Activated effector memory CD4-positive, alpha-beta T cell treated with Interleukin-2 at 50 U/mL for 16 hours (primary cell): ENCODE measurements at regions not wholly inside any gene's neighbourhood (a gene's known extent, or its start where the extent isn't known, plus 50 kb on each side); places are given as distances from the start of the nearest gene placed in this dataset.
"Not testable (repeated sequence)": the region's sequence is repeated elsewhere in the genome, so short reads cannot be mapped to it uniquely, and the experiment has no call there.

Source experiments
- DNase-seq: peaks from one replicate; pipeline ENCODE4 v3.0.0-alpha.2; 2020

GRCh38 chr21:14825514-14825974 is 239.3 kb downstream of the NRIP1 start:
- DNase-seq: no peak

GRCh38 chr21:14824126-14824525 is 240.7 kb downstream of the NRIP1 start:
- no peak for DNase-seq

DNA sequence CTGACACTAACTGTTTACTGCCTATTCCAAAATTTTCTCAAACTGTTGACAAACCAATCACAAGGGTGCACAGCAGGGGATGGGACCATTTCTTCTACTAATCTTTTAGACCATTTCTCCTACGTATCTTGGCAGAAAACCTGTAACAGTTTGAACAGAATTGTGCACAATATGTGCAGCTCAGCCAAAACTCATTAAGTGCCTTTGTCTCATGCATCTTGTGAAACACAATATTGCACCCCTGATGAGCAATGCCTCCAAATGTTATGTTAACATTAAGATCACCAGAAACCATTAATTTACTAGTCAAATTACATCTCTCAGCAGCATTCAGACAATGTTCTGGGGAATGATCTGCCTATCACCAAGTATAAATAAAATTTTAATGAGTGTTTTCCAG is 247.5 kb downstream of the NRIP1 start:
- no peak for DNase-seq

GRCh38 chr21:14814991-14815390 is 249.8 kb downstream of the NRIP1 start:
- no peak for DNase-seq

DNA sequence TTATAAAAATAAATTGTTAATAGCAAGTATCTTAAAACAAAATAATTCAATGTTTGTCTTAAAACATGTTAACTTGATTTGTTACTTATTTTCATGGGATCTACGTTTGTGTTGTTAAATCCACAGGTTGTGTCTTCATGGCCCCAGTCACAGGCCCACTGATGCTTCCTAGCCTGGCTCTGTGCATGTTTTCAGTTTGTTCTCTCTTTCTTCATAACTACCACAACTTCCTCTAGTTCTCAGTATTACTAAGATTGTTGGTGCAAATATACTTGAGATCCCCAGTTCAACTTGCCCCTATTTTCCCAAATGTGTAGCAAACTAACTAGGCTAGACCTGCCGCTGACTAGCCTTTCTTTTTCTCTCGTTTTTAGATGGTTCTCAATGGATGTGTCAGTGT is 250.5 kb downstream of the NRIP1 start:
- no peak for DNase-seq

- not testable (repeated sequence) for DNase-seq
These were observed 258.1 kb upstream of the SAMSN1 start for GRCh38 chr21:14804170-14804569.

GRCh38 chr21:14797543-14797942 is 251.4 kb upstream of the SAMSN1 start:
- no peak for DNase-seq

- DNase-seq: no peak
These were observed 241.2 kb upstream of the SAMSN1 start for GRCh38 chr21:14787312-14787711.

DNA sequence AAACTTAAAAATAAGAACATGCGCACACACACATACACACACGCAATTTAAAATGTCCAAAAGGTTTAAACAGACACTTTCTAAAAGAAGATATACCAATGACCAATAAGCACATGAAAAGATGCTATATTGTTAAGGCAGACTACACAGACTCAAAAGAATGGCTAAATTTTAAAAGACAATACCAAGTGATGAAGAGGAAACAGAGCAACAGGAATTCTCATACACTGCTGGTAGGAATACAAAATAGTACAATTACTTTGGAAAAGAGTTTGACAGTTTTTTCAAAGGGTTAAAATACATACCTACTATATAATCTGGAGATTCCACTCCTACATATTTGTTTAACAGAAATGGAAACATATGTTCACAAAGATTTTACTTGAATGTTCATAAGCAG is 239.6 kb upstream of the SAMSN1 start:
- DNase-seq: no peak

- peak; percentile 33 for DNase-seq
These were observed 227.7 kb upstream of the SAMSN1 start for GRCh38 chr21:14773777-14774345.

DNA sequence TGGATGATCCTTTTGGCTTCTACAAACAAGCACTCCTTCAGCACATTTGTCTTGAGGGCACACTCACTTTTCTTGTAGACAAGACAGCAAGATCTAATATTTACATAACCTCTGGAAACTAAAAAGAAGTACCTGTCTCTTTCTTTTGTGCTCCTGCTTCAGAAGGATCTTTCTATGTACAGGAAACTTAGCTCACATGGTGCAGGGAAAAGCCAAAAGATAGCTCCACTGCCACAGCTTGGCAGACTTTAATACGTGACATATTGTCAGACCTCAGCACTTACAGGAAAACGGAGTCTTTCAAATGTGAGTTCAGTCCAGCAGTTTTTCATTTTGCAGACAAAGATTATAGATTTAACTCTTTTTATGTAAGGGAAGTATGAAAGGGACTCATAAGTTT is 225.5 kb upstream of the SAMSN1 start:
- DNase-seq: no peak

- DNase-seq: no peak
These were observed 221.9 kb upstream of the SAMSN1 start for GRCh38 chr21:14768042-14768441.

GRCh38 chr21:14767192-14767852 is 221.2 kb upstream of the SAMSN1 start:
- no peak for DNase-seq

DNA sequence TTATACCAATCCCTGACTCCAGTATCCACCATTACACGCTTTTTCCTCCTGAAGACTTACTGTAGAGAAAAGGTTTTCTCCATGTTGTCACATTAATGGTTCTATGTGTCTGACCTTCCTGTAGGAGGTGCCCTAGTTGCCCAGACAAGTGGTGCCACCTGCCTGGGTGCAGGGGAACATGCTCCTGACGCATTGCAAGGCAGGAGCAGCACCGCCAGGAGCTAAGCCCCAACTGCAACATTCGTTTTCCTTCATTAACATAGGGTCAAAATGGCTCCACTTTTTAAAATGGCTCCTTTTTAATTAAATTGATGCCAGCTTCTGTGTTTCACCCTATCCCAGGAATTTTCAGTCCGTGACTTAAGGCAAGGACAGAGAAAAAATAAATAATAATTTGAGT is 220.1 kb upstream of the SAMSN1 start:
- DNase-seq: no peak

DNA sequence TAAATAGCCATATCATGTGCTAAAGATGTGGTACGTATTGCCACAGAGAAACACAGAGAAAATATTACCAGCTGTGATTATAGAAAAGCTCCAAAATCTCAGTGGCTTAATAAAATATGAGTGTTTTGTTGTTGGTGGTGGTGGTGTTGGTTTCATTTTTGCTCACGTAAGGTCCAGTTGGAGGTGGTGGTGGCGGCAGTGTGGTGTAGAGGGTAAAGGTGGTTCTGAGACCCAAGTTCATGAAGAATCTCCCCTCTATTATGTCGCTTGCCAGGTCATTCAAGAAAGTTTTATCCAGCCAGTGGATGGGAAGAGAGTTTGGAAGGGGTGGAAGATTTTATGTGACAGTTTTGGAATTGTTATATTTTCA is 217.6 kb upstream of the SAMSN1 start:
- no peak for DNase-seq

- no peak for DNase-seq
These were observed 216.9 kb upstream of the SAMSN1 start for GRCh38 chr21:14762734-14763694.

- no peak for DNase-seq
These were observed 216.2 kb upstream of the SAMSN1 start for GRCh38 chr21:14762327-14762726.

- no peak for DNase-seq
These were observed 213.2 kb upstream of the SAMSN1 start for GRCh38 chr21:14759285-14759684.

DNA sequence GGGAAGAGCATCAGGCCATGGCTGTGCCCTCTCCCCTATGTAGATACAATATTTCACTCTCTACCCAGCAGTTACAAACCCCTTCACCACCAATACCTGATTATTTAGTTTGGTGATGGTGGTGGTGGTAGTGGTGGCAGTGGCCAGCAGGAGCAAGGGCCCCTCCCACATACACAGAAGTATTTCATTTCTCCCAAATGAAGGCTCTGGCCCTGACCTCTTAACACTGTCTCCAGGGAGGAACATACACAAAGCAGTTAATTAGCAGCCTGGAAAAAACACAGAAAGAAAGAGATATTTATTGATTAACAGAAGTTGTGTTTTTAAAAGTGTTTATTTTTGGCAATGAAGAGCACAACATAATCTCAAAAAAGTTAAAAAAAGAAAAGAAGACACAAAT is 212.7 kb upstream of the SAMSN1 start:
- DNase-seq: no peak

GRCh38 chr21:14757533-14758327 is 211.6 kb upstream of the SAMSN1 start:
- DNase-seq: no peak

GRCh38 chr21:14755086-14755485 is 209.0 kb upstream of the SAMSN1 start:
- no peak for DNase-seq

GRCh38 chr21:14754682-14755081 is 208.6 kb upstream of the SAMSN1 start:
- no peak for DNase-seq

GRCh38 chr21:14754259-14754604 is 208.1 kb upstream of the SAMSN1 start:
- no peak for DNase-seq
